ENCODE measurements at regions not wholly inside any gene's neighbourhood (a gene's known extent, or its start where the extent isn't known, plus 50 kb on each side); places are given as distances from the start of the nearest gene placed in this dataset.

DNA sequence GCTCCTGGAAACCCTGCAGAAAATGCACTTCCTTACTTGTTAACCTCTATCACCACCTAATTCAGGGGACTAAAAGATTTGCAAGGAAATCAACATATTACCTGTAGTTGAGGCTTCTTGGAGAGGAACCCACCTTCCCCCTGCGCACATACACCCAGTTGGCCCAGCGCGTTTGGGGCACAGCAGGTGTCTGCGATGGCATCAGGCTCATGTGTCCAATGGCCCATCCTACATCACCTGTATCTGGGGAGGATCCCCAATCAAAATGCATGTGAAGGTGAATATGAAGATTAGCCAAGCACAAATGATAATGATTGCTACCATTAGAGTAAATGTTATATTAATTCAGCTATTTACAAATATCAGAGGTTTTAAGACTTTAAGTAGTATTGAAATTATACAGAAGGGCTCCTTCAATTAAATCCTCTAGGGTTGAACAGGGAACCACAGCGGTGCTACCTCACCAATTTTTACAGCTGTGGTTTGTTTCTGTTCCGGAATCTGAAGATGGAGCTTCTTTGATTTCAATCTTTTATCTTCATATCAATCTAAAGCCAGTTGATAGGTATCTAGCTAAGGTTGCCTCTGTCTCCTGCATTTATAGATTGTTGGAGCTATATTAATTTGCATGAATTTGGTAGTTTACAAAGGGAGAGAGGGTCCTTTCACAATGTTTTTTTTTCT, 486.0 kb downstream of the RNF144A start:
- TF ChIP-seq, protein P1, sequence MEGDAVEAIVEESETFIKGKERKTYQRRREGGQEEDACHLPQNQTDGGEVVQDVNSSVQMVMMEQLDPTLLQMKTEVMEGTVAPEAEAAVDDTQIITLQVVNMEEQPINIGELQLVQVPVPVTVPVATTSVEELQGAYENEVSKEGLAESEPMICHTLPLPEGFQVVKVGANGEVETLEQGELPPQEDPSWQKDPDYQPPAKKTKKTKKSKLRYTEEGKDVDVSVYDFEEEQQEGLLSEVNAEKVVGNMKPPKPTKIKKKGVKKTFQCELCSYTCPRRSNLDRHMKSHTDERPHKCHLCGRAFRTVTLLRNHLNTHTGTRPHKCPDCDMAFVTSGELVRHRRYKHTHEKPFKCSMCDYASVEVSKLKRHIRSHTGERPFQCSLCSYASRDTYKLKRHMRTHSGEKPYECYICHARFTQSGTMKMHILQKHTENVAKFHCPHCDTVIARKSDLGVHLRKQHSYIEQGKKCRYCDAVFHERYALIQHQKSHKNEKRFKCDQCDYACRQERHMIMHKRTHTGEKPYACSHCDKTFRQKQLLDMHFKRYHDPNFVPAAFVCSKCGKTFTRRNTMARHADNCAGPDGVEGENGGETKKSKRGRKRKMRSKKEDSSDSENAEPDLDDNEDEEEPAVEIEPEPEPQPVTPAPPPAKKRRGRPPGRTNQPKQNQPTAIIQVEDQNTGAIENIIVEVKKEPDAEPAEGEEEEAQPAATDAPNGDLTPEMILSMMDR (IDR thresholded peaks at IDR 0.05) = no peak
- no peak for TF ChIP-seq EP300 (IDR thresholded peaks at IDR 0.05)
- no peak for TF ChIP-seq POLR2A (IDR thresholded peaks at IDR 0.05)
- no peak for TF ChIP-seq POLR2AphosphoS5 (IDR thresholded peaks at IDR 0.05)
- Histone ChIP-seq H3K27ac (no peak overlapping the region), H3K36me3 (no peaks in the 10 kb centered on the region), H3K9me3 (no peaks in the 10 kb centered on the region), H3K4me1 (peaks cover 0 to 10% (median 2%) of the 10 kb centered on the region in 4 donors), H3K27me3 (no peaks in the 10 kb centered on the region), H3K4me3 (no peak overlapping the region)
- intact Hi-C loops (cut with DNase I) = no loop called here
- DNase-seq = no peak
- 86 to 96% methylated on average over 6 of the region's 6 CpGs for WGBS, 2 donors

DNA sequence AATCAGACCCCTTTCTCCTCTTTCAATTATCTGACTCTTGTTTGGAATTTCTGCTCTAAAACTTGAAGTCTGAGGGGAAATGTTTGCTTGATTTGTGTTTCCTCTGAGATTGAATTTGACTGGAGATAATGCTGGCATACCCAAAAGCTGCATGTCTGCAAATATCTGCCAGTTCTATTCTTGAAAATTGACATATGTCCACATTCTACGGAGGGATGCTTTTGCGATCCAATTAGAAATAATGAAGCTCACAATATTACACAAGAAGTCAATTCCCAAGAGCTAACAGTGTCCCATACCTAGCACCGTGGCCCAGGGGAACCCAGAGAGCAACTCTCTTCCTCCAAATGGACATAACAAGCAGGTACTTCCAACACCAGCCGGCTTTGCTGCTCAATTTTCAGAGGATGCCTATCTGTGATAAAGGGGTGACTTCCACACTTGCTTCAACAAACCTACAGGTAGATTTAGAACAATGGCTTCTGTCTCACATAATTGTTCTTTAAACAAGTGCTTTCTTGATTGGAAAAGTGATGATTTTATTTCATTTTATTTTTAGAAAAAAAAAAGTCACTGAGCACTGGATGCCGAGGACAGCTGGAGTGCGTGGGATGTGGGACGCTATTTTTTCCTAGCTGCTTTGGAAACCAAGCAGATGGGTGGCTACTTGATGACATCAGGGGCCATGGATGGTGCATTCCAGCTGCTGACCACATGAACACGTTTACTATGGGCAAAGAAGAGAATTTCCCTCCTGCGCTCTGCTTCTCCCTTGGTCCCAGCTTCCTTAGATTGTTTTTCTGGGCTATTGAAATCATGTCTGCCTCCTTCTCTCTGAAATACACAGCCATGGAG, 488.9 kb downstream of the RNF144A start:
- 81 to 84% methylated on average over 9 of the region's 9 CpGs for WGBS, 2 donors
- Histone ChIP-seq H3K4me3 (no peak overlapping the region), H3K9me3 (no peaks in the 10 kb centered on the region), H3K4me1 (peaks cover 0 to 3% (median 0%) of the 10 kb centered on the region in 4 donors), H3K27me3 (no peaks in the 10 kb centered on the region), H3K36me3 (no peaks in the 10 kb centered on the region), H3K27ac (no peak overlapping the region)
- TF ChIP-seq EP300 (IDR thresholded peaks at IDR 0.05) (no peak), POLR2A (IDR thresholded peaks at IDR 0.05) (no peak), POLR2AphosphoS5 (IDR thresholded peaks at IDR 0.05) (no peak)
- TF ChIP-seq, protein P1 (IDR thresholded peaks at IDR 0.05) = no peak
- intact Hi-C loops (cut with DNase I) = no loop called here
- no peak for DNase-seq

DNA sequence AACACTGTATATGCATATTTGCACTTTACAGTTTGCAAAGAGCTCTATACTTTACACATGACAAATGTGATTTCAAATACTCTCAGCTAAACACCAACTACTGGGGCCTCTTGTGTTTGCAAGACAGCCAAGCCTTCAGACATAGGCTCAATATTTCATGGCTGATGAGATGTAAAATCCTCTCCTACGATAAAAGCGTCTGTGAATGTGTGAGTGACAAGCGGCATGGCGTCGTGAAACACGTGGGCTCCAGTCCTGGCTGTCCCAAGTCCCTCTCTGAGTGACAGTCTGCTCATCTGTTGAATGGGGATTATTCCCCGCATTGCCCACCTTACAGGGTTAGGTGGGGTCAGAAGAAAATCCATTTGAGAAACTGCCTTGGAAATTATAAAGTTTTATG, 489.8 kb downstream of the RNF144A start:
- no peak overlapping the region for H3K4me3 ChIP-seq
- WGBS, 2 donors = 92 to 96% methylated on average over 7 of the region's 7 CpGs
- no peak for TF ChIP-seq POLR2A (IDR thresholded peaks at IDR 0.05)
- TF ChIP-seq EP300 (IDR thresholded peaks at IDR 0.05) = no peak
- H3K27me3 ChIP-seq = no peaks in the 10 kb centered on the region
- intact Hi-C loops (cut with DNase I) = no loop called here
- no peak for DNase-seq
- H3K9me3 ChIP-seq = no peaks in the 10 kb centered on the region
- no peak overlapping the region for H3K27ac ChIP-seq
- H3K36me3 ChIP-seq = no peaks in the 10 kb centered on the region
- H3K4me1 ChIP-seq = no peaks in the 10 kb centered on the region

DNA sequence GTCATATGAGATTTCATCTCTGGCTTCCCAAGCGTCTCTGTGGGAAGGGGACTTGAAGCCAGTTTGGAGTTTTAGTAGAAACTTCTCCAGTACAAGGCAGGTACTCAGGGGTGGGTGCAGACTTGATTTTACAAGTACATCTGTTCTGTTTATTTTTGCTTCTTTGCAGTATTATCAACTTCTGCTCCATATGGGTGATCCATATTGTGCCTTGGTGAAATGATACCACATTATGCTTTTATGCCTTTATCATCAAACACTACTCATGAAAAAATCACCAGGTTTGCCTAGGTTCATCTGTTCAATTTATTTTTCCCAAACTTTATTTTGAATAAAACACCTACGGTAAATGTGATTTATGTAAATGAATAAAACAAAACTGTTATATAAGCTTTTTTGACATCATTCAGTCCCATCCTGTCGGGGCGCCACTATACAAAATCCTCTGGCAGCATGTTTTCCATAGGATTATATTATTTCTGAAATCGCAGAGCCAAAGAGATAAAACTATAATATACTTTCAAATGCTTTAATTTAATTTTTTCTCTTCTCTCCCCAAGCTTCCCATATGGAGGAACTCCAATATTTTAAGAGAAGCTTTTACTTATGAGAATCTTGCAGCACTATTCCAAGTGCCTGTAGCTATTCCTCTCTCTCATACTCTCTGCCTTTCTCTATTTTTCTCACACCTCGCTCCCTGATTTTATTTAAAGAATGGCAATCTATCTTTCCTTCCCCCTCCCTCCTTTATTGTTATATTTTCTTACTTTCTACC, 490.9 kb downstream of the RNF144A start:
- intact Hi-C loops (cut with DNase I) = no loop called here
- TF ChIP-seq POLR2AphosphoS5 (IDR thresholded peaks at IDR 0.05) (no peak), POLR2A (IDR thresholded peaks at IDR 0.05) (no peak), EP300 (IDR thresholded peaks at IDR 0.05) (no peak)
- TF ChIP-seq, protein P1 (IDR thresholded peaks at IDR 0.05) = no peak
- H3K36me3 ChIP-seq = no peaks in the 10 kb centered on the region
- no peak overlapping the region for H3K27ac ChIP-seq
- H3K4me3 ChIP-seq = no peak overlapping the region
- H3K27me3 ChIP-seq = no peaks in the 10 kb centered on the region
- DNase-seq = no peak
- no peaks in the 10 kb centered on the region for H3K4me1 ChIP-seq
- WGBS, 2 donors = 95 to 96% methylated on average over 6 of the region's 6 CpGs
- H3K9me3 ChIP-seq = no peaks in the 10 kb centered on the region

DNA sequence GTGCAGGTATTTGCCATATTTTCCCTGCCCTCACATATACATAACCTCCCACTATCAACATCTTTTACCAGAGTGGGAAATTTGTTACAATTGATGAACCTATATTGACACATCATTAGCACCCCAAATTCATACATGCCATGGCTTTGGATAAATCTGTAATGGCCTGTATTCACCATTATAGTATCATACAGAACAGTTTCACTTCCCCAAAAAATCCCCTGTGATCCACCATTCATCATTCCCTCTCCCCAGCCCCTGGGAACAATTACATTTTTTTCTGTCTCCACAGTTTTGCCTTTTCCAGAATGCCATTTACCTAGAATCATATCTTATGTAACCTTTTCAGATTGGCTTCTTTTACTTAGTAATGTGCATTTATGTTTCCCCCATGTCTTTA, 494.5 kb downstream of the RNF144A start:
- H3K9me3 ChIP-seq = no peaks in the 10 kb centered on the region
- H3K27me3 ChIP-seq = no peaks in the 10 kb centered on the region
- no peak overlapping the region for H3K27ac ChIP-seq
- H3K4me1 ChIP-seq = no peaks in the 10 kb centered on the region
- no peak for TF ChIP-seq POLR2AphosphoS5 (IDR thresholded peaks at IDR 0.05)
- no peak overlapping the region for H3K4me3 ChIP-seq
- intact Hi-C loops (cut with DNase I) = no loop called here
- no peak for DNase-seq
- H3K36me3 ChIP-seq = no peaks in the 10 kb centered on the region
